Smooth muscle cell (in vitro differentiated cells): ENCODE measurements at regions not wholly inside any gene's neighbourhood (a gene's known extent, or its start where the extent isn't known, plus 50 kb on each side); places are given as distances from the start of the nearest gene placed in this dataset.
"Not testable (repeated sequence)": the region's sequence is repeated elsewhere in the genome, so short reads cannot be mapped to it uniquely, and the experiment has no call there.

Experiments used
- DNase-seq: peaks from one replicate; lab custom pipeline; 2025; ENCODE audit not compliant: unreplicated experiment; lab: John Stamatoyannopoulos, UW
- H2AFZ ChIP-seq: fragments of 200-600 bp; sonication (generic); 2 replicates; pipeline ENCODE4 v1.6.0; 2016; ENCODE audit warnings: antibody characterized with exemption, low read depth, mild to moderate bottlenecking
- H3F3A ChIP-seq: fragments of 200-600 bp; sonication (generic); 2 replicates; pipeline ENCODE4 v1.6.0; 2017; ENCODE audit warnings: antibody characterized with exemption, low read depth
- H3K27ac ChIP-seq: fragments of 200-600 bp; sonication (generic); 2 replicates; pipeline ENCODE4 v1.5.1; 2016; ENCODE audit warnings: low read depth, mild to moderate bottlenecking
- H3K27me3 ChIP-seq: fragments of 200-600 bp; sonication (generic); 2 replicates; pipeline ENCODE4 v1.6.1; 2016; ENCODE audit warnings: low read depth, mild to moderate bottlenecking
- H3K36me3 ChIP-seq: fragments of 200-600 bp; sonication (generic); 2 replicates; pipeline ENCODE4 v1.5.1; 2016; ENCODE audit warnings: low read depth
- H3K4me1 ChIP-seq: fragments of 200-600 bp; sonication (generic); 2 replicates; pipeline ENCODE4 v1.5.1; 2016; ENCODE audit warnings: low read depth
- H3K4me2 ChIP-seq: fragments of 200-600 bp; sonication (generic); 2 replicates; pipeline ENCODE4 v1.6.0; 2016; ENCODE audit warnings: mild to moderate bottlenecking
- H3K4me3 ChIP-seq: fragments of 200-600 bp; sonication (generic); 2 replicates; pipeline ENCODE4 v1.5.1; 2016; ENCODE audit warnings: mild to moderate bottlenecking
- H3K79me2 ChIP-seq: fragments of 200-600 bp; sonication (generic); 2 replicates; pipeline ENCODE4 v1.6.0; 2016; ENCODE audit warnings: low read depth, mild to moderate bottlenecking
- H3K9ac ChIP-seq: fragments of 200-600 bp; sonication (generic); 2 replicates; pipeline ENCODE4 v1.6.0; 2016; ENCODE audit warnings: low read depth
- H3K9me3 ChIP-seq: fragments of 200-600 bp; sonication (generic); replicated peaks from 2 replicates; pipeline ENCODE4 v1.5.1; 2016; ENCODE audit warnings: low read depth
- H4K20me1 ChIP-seq: fragments of 200-600 bp; sonication (generic); 2 replicates; pipeline ENCODE4 v1.6.0; 2016; ENCODE audit warnings: low read depth
- CTCF ChIP-seq: fragments of 200-600 bp; sonication (generic); IDR thresholded peaks from 2 replicates; pipeline ENCODE4 v1.5.1; 2017; ENCODE audit warnings: borderline replicate concordance, mild to moderate bottlenecking, antibody characterized with exemption; ENCODE audit not compliant: insufficient read depth, poor library complexity, severe bottlenecking
- WGBS: methylation state at CpG from one replicate; pipeline ENCODE4 v1.1.7; 2016; ENCODE audit warnings: low lambda C conversion rate; 5-methylcytosine and 5-hydroxymethylcytosine counted together

- Histone ChIP-seq H3K27ac (no peak overlapping the region), H3K79me2 (no peaks in the 10 kb centered on the region), H3K36me3 (no peaks in the 10 kb centered on the region), H2AFZ (no peak overlapping the region), H3K4me2 (no peak overlapping the region), H3K4me3 (no peak overlapping the region), H3K9me3 (no peaks in the 10 kb centered on the region), H4K20me1 (no peaks in the 10 kb centered on the region), H3F3A (no peaks in the 10 kb centered on the region), H3K9ac (no peak overlapping the region), H3K27me3 (no peaks in the 10 kb centered on the region), H3K4me1 (no peaks in the 10 kb centered on the region)
- no peak for TF ChIP-seq CTCF
- 87% methylated on average over 13 of the region's 13 CpGs for WGBS
- DNase-seq: no peak
Observed at GRCh38 chr20:47907031-47907675, 121.9 kb upstream of the SULF2 start.

- Histone ChIP-seq H3K4me2 (no peak overlapping the region), H3K4me1 (no peaks in the 10 kb centered on the region), H2AFZ (no peak overlapping the region), H4K20me1 (no peaks in the 10 kb centered on the region), H3K9ac (no peak overlapping the region), H3K9me3 (no peaks in the 10 kb centered on the region), H3K27me3 (no peaks in the 10 kb centered on the region), H3K79me2 (no peaks in the 10 kb centered on the region), H3K4me3 (no peak overlapping the region), H3K27ac (no peak overlapping the region), H3F3A (no peaks in the 10 kb centered on the region), H3K36me3 (no peaks in the 10 kb centered on the region)
- DNase-seq: no peak
- no peak for TF ChIP-seq CTCF
- 90% methylated on average over 12 of the region's 12 CpGs for WGBS
Observed at GRCh38 chr20:47906348-47906660, 121.0 kb upstream of the SULF2 start.

- Histone ChIP-seq H3K4me2 (no peak overlapping the region), H3K36me3 (no peaks in the 10 kb centered on the region), H3F3A (no peaks in the 10 kb centered on the region), H3K79me2 (no peaks in the 10 kb centered on the region), H3K9me3 (no peaks in the 10 kb centered on the region), H3K27me3 (no peaks in the 10 kb centered on the region), H2AFZ (no peak overlapping the region), H3K27ac (no peak overlapping the region), H3K4me1 (no peaks in the 10 kb centered on the region), H3K9ac (no peak overlapping the region), H3K4me3 (no peak overlapping the region), H4K20me1 (no peaks in the 10 kb centered on the region)
- 93% methylated on average over 18 of the region's 18 CpGs for WGBS
- DNase-seq: no peak
- TF ChIP-seq CTCF: no peak
Observed at GRCh38 chr20:47905628-47906347, 120.5 kb upstream of the SULF2 start.

- WGBS: 83% methylated on average over 3 of the region's 3 CpGs
Observed at GRCh38 chr20:47903009-47903408, 117.7 kb upstream of the SULF2 start.

GRCh38 chr20:47899313-47899712 is 114.0 kb upstream of the SULF2 start:
- not testable (repeated sequence) for H3F3A ChIP-seq, H3K36me3 ChIP-seq, H3K4me3 ChIP-seq, H3K4me2 ChIP-seq, DNase-seq, H3K9me3 ChIP-seq, H3K27me3 ChIP-seq, H3K27ac ChIP-seq, H3K4me1 ChIP-seq, H3K79me2 ChIP-seq, H3K9ac ChIP-seq, H4K20me1 ChIP-seq, H2AFZ ChIP-seq
- WGBS: no CpG with 5 or more reads among the region's 7 CpGs

More at GRCh38 chr20:47903009-47903408, 117.7 kb upstream of the SULF2 start:
- H3F3A ChIP-seq, H3K27ac ChIP-seq, H3K4me1 ChIP-seq, H3K9me3 ChIP-seq, H3K4me2 ChIP-seq, H3K36me3 ChIP-seq, H3K27me3 ChIP-seq, DNase-seq, H3K9ac ChIP-seq, H3K79me2 ChIP-seq, H3K4me3 ChIP-seq, H4K20me1 ChIP-seq, H2AFZ ChIP-seq: not testable (repeated sequence)
